HL-60 (cell line): ENCODE measurements at regions not wholly inside any gene's neighbourhood (a gene's known extent, or its start where the extent isn't known, plus 50 kb on each side); places are given as distances from the start of the nearest gene placed in this dataset.

ENCODE experiments used
- CTCF ChIP-seq: IDR thresholded peaks from one replicate; pipeline ENCODE4 v1.5.1; 2011; ENCODE audit warnings: low read length, control low read depth, inconsistent platforms; ENCODE audit not compliant: insufficient read depth
- GABPA ChIP-seq: IDR thresholded peaks from 2 replicates; pipeline ENCODE4 v1.6.1; 2012; ENCODE audit warnings: low read depth
- POLR2AphosphoS5 ChIP-seq: IDR thresholded peaks from 2 replicates; pipeline ENCODE4 v1.6.1; 2012; ENCODE audit warnings: low read depth
- SPI1 ChIP-seq: IDR thresholded peaks from 2 replicates; pipeline ENCODE4 v1.6.1; 2012; ENCODE audit warnings: low read depth, mild to moderate bottlenecking, borderline replicate concordance

DNA sequence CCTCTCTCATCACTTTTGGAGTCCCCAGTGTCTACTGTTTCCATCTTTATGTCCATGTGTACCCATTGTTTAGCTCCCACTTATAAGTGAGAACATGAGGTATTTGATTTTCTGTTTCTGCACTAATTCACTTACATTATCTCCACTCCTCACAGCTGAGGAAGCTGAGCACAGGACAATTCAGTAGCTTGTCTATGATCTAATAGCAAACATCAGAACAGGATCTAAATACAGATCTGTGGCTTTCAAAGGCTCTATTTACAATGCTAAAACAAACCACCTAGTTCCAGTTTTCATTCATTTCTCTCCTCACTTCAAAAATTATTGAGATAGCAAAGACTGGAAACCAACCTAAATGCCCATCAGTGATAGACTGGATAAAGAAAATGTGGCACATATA, 52.0 kb upstream of the DDX18 start:
- no peak for TF ChIP-seq CTCF
- no peak for TF ChIP-seq SPI1
- TF ChIP-seq POLR2AphosphoS5, result no peak
- no peak for TF ChIP-seq GABPA
